Caco-2 (cell line): ENCODE measurements at regions not wholly inside any gene's neighbourhood (a gene's known extent, or its start where the extent isn't known, plus 50 kb on each side); places are given as distances from the start of the nearest gene placed in this dataset.

Source experiments
- BruUV-seq: library from RNA; stranded (reverse); fragments of 400-500 nt; replicated peaks from 2 replicates; lab custom pipeline; 2021; lab: Mats Ljungman, UMichigan
- CTCF ChIA-PET: fragments of 300-600 bp; sonication (Branson Sonifier 250); formaldehyde crosslinking; loops from one replicate; lab custom pipeline; 2022; ENCODE audit warnings: antibody characterized with exemption; lab: Charles Lee
- POLR2A ChIA-PET: fragments of 300-600 bp; sonication (Branson Sonifier 250); formaldehyde crosslinking; loops from one replicate; lab custom pipeline; 2022; ENCODE audit warnings: antibody characterized with exemption; lab: Charles Lee
- DNase-seq, 2 experiments: peaks; one replicate each; pipeline versions ENCODE4 v3.0.0 to v3.0.0-alpha.2; 2020 to 2022
- H3K27me3 ChIP-seq: replicated peaks from 2 replicates; pipeline ENCODE4 v1.6.0; 2011; ENCODE audit warnings: low read length; ENCODE audit not compliant: control insufficient read depth, insufficient read depth
- H3K36me3 ChIP-seq: 2 replicates; pipeline ENCODE4 v1.5.1; 2011; ENCODE audit warnings: low read length; ENCODE audit not compliant: control insufficient read depth, insufficient read depth
- H3K4me1 ChIP-seq: fragments of 250-450 bp; sonication (Bioruptor Pico); 2 replicates; pipeline ENCODE4 v1.5.1; 2020; ENCODE audit warnings: mild to moderate bottlenecking
- H3K4me3 ChIP-seq: 2 replicates; pipeline ENCODE4 v1.5.1; 2011; ENCODE audit warnings: low read depth, mild to moderate bottlenecking, control low read depth, low read length
- H3K9me3 ChIP-seq: fragments of 250-450 bp; sonication (Bioruptor Pico); 2 replicates; pipeline ENCODE4 v1.5.1; 2020; ENCODE audit warnings: mild to moderate bottlenecking, moderate library complexity
- H3K27ac Mint-ChIP-seq: one replicate; pipeline ENCODE4 v1.8.0; 2022; ENCODE audit warnings: mixed read lengths; ENCODE audit not compliant: unreplicated experiment
- H3K27me3 Mint-ChIP-seq: one replicate; pipeline ENCODE4 v1.8.0; 2022; ENCODE audit warnings: mixed read lengths; ENCODE audit not compliant: insufficient read depth, unreplicated experiment
- H3K36me3 Mint-ChIP-seq: one replicate; pipeline ENCODE4 v1.8.0; 2022; ENCODE audit warnings: mild to moderate bottlenecking, mixed read lengths; ENCODE audit not compliant: insufficient read depth, unreplicated experiment
- H3K4me1 Mint-ChIP-seq: one replicate; pipeline ENCODE4 v1.8.0; 2022; ENCODE audit warnings: low read depth, mixed read lengths; ENCODE audit not compliant: unreplicated experiment
- H3K4me3 Mint-ChIP-seq: one replicate; pipeline ENCODE4 v1.8.0; 2022; ENCODE audit warnings: mild to moderate bottlenecking, moderate library complexity, mixed read lengths; ENCODE audit not compliant: unreplicated experiment
- H3K9me3 Mint-ChIP-seq: one replicate; pipeline ENCODE4 v1.8.0; 2022; ENCODE audit warnings: mixed read lengths; ENCODE audit not compliant: unreplicated experiment
- CTCF ChIP-seq, 2 experiments: fragments of 200-600 bp in 1 of 2; IDR thresholded peaks; 1 replicate in 1 of 2; 2 replicates in 1 of 2; pipeline versions ENCODE4 v1.5.1 to v1.8.0; 2011 to 2022; ENCODE audit warnings: antibody characterized with exemption in 1 of 2, control low read depth in 1 of 2, inconsistent platforms in 1 of 2, low read depth in 1 of 2, low read length in 1 of 2, mild to moderate bottlenecking in 1 of 2, moderate library complexity in 1 of 2; ENCODE audit not compliant: insufficient read depth in 1 of 2, severe bottlenecking in 1 of 2, unreplicated experiment in 1 of 2
- intact Hi-C: fragments of 100-400 bp; cut with micrococcal nuclease; formaldehyde crosslinking; loops from one replicate; pipeline ENCODE4 v1.10.0; 2022; ENCODE audit not compliant: unreplicated experiment

GRCh38 chr1:184270556-184270955, 116.3 kb upstream of the C1orf21 start:
- H3K4me1 Mint-ChIP-seq: no peaks in the 10 kb centered on the region
- no peaks in the 10 kb centered on the region for H3K36me3 Mint-ChIP-seq
- POLR2A ChIA-PET: no interaction called here
- H3K9me3 ChIP-seq: no peaks in the 10 kb centered on the region
- H3K27ac Mint-ChIP-seq: no peak overlapping the region
- TF ChIP-seq CTCF (IDR thresholded peaks at IDR 0.05; ENCODE audit: insufficient read depth in 1 of 2, low read depth in 1 of 2, low read length in 1 of 2, severe bottlenecking in 1 of 2, unreplicated experiment in 1 of 2): no peak
- CTCF ChIA-PET: no interaction called here
- BruUV-seq: no TSS peak
- H3K4me1 ChIP-seq: no peaks in the 10 kb centered on the region
- H3K4me3 Mint-ChIP-seq: no peak overlapping the region
- no peaks in the 10 kb centered on the region for H3K9me3 Mint-ChIP-seq
- intact Hi-C loops: no loop called here
- H3K27me3 ChIP-seq: no peaks in the 10 kb centered on the region
- H3K4me3 ChIP-seq: no peak overlapping the region
- no peaks in the 10 kb centered on the region for H3K36me3 ChIP-seq
- H3K27me3 Mint-ChIP-seq: peaks cover 12% of the 10 kb centered on the region
- DNase-seq: no peak

GRCh38 chr1:184272175-184272866, 114.5 kb upstream of the C1orf21 start:
- no peak for TF ChIP-seq CTCF (IDR thresholded peaks at IDR 0.05; ENCODE audit: insufficient read depth in 1 of 2, low read depth in 1 of 2, low read length in 1 of 2, severe bottlenecking in 1 of 2, unreplicated experiment in 1 of 2)
- H3K4me3 Mint-ChIP-seq: no peak overlapping the region
- intact Hi-C loops: no loop called here
- H3K4me1 ChIP-seq: no peaks in the 10 kb centered on the region
- BruUV-seq: no TSS peak
- H3K9me3 ChIP-seq: no peaks in the 10 kb centered on the region
- H3K27me3 ChIP-seq: no peaks in the 10 kb centered on the region
- no peak for DNase-seq
- no peaks in the 10 kb centered on the region for H3K36me3 ChIP-seq
- H3K4me3 ChIP-seq: no peak overlapping the region
- H3K27me3 Mint-ChIP-seq: peaks cover 12% of the 10 kb centered on the region
- ChIA-PET CTCF (no interaction called here), POLR2A (no interaction called here)
- H3K36me3 Mint-ChIP-seq: no peaks in the 10 kb centered on the region
- no peaks in the 10 kb centered on the region for H3K9me3 Mint-ChIP-seq
- H3K4me1 Mint-ChIP-seq: no peaks in the 10 kb centered on the region
- no peak overlapping the region for H3K27ac Mint-ChIP-seq

GRCh38 chr1:184276416-184276815, 110.4 kb upstream of the C1orf21 start:
- no peaks in the 10 kb centered on the region for H3K4me1 Mint-ChIP-seq
- Histone ChIP-seq H3K27me3 (no peaks in the 10 kb centered on the region), H3K4me3 (no peak overlapping the region), H3K9me3 (no peaks in the 10 kb centered on the region), H3K4me1 (no peaks in the 10 kb centered on the region), H3K36me3 (no peaks in the 10 kb centered on the region)
- POLR2A ChIA-PET: no interaction called here
- CTCF ChIA-PET: no interaction called here
- no TSS peak for BruUV-seq
- no peaks in the 10 kb centered on the region for H3K36me3 Mint-ChIP-seq
- TF ChIP-seq CTCF (IDR thresholded peaks at IDR 0.05; ENCODE audit: insufficient read depth in 1 of 2, low read depth in 1 of 2, low read length in 1 of 2, severe bottlenecking in 1 of 2, unreplicated experiment in 1 of 2): no peak
- intact Hi-C loops: no loop called here
- H3K9me3 Mint-ChIP-seq: no peaks in the 10 kb centered on the region
- no peak overlapping the region for H3K27ac Mint-ChIP-seq
- H3K4me3 Mint-ChIP-seq: no peak overlapping the region
- H3K27me3 Mint-ChIP-seq: peaks cover 7% of the 10 kb centered on the region
- DNase-seq: no peak
